HG03432 (cell line): ENCODE measurements at regions not wholly inside any gene's neighbourhood (a gene's known extent, or its start where the extent isn't known, plus 50 kb on each side); places are given as distances from the start of the nearest gene placed in this dataset.

ENCODE experiments used
- ATAC-seq: cut with Tn5 transposase; IDR thresholded peaks from one replicate; pipeline ENCODE4 v1.9.1; 2021; ENCODE audit warnings: mild to moderate bottlenecking, moderate library complexity; ENCODE audit not compliant: unreplicated experiment

DNA sequence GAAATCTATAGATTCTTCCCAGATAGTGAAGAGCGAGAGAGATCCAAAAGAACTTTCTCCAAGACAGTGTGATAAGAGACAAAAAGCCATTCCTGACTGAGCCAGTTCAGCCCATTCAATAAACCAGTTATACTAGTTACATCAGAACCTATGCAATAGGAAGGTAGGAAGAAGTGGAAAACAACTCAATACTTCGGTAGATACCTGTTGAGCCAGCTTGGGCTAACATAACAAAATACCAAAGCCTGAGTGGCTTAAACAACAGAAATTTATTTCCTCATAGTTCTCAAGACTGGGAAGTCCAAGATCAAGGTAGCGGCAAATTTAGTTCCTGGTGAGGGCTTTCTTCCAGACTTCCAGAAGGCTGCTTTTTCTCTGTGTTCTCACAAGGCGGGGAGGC, 214.5 kb upstream of the GRAMD2B start:
- ATAC-seq = no peak

DNA sequence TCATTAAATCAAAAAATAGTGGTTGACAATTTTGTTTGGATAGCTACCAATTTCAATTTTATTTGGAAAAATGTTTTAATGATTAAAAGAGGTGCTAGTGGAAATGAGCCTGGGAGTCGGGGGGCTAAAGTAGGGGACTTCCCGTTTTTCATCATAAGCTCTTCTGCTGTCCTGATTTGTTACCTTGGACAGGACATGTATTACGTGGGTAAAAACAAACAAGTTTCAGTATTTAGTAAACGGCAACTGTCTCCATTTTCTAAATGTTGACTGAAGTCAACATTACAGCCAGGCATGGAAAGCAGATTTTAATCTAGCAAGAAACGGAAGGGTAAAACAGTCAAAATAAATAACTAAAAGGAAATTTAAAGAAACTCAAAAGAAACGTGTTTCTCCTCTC, 212.3 kb upstream of the GRAMD2B start:
- ATAC-seq = no peak

- no peak for ATAC-seq
These were observed 203.6 kb upstream of the GRAMD2B start for GRCh38 chr5:126219616-126220015.

GRCh38 chr5:126220725-126221124, 202.5 kb upstream of the GRAMD2B start:
- no peak for ATAC-seq

DNA sequence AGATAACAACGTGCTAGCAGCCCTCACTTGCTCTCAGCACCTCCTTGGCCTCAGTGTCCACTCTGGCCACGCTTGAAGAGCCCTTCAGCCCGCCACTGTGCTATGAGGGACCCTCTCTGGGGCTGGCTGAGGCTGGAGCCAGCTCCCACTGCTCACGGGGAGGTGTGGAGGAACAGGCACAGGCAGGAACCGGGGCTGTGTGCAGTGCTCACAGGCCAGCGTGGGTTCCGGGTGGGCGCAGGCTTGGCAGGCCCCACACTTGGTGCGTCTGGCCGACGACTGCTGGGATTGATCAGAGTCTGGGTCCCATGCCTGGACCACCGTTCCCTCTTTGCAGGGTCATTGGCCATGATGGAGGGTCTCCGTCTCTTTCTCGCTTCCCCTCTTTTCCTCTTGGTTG, 194.3 kb upstream of the GRAMD2B start:
- no peak for ATAC-seq

GRCh38 chr5:126233256-126233655, 190.0 kb upstream of the GRAMD2B start:
- no peak for ATAC-seq

- ATAC-seq = no peak
These were observed 188.5 kb upstream of the GRAMD2B start for GRCh38 chr5:126234563-126235195.

GRCh38 chr5:126235628-126236027, 187.6 kb upstream of the GRAMD2B start:
- ATAC-seq = no peak

DNA sequence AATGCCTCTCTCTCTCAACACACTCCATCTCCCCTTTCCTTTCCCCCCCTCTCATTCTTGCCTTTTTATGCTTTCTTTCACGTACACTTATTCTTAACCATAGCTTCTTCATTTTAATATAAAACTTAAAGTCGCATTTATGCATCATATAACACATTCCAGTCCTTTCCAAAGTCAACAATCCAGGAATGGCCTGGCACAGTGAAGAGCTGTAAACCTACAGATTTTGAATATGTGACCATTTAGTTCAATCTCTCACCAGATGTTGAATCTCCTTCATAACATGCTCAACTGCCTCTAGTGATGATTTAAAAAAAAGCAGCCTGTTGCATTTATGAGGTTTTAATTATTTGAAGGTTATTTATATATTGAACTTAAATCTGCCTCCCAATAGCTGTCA, 186.2 kb upstream of the GRAMD2B start:
- no peak for ATAC-seq

DNA sequence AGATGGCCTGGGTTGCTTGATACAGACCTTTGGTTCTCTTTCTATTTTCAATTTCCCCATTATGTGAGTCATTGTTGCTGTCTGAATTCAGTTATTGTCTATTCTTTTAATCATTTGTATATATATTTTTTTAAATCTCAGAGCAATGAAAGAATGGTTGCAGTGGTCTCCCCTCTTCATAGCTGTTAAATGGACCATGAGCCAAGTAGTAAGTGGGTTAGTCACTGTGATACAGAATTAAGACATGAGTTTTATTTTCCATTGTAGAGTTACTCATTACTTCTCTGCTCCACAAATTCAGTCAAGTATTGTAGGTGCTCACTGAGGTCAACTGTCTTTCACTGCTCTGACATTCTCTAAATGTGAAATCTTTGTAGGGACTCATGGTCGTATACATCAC, 174.6 kb upstream of the GRAMD2B start:
- ATAC-seq = no peak

GRCh38 chr5:126251024-126251423, 172.2 kb upstream of the GRAMD2B start:
- no peak for ATAC-seq

DNA sequence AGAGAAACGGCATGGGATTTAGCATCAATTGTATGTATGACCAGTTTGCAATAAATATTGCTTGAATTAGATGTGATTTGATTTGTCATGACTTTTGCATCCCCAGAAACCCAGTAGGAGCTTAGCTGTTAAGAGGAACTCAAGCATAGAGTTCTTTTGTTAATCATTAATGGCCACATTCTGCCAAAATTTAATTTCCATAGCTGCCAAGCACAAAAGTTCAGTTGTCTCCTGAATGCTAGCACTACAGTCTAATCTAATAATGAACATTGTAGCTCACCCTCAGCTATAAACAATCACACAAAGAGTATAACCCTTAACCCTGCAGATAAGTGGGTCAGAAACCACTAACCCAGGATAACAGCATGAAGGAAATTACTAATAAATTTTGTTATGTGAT, 169.8 kb upstream of the GRAMD2B start:
- ATAC-seq = no peak

DNA sequence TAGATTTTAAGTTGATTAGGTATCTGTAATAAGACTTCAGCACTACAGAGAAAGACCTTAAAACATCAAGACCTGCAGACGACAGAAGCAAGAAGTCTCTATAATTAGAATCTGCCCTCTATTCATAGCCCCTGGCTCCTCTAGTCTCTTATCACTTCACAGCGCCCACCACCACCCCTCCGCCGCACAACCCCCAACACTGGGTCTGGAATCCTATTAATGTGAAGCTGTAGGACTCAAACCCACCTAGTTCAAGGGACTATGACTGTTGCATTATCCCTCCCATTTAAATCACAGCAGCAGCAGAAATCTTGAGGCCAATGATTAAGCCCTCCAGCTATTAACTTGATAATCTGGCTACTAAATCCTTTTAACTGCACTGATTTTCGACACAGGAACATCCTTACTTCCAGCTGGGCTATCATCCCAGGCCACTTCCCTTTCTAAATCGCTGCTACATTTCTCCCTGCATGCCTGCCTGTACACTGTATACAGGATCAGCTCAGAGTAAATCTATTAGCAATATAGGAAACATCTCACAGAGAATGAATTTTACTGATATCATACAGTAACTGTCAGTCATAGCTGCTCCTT, 159.5 kb upstream of the GRAMD2B start:
- no peak for ATAC-seq

- ATAC-seq = no peak
These were observed 157.3 kb upstream of the GRAMD2B start for GRCh38 chr5:126265917-126266316.

DNA sequence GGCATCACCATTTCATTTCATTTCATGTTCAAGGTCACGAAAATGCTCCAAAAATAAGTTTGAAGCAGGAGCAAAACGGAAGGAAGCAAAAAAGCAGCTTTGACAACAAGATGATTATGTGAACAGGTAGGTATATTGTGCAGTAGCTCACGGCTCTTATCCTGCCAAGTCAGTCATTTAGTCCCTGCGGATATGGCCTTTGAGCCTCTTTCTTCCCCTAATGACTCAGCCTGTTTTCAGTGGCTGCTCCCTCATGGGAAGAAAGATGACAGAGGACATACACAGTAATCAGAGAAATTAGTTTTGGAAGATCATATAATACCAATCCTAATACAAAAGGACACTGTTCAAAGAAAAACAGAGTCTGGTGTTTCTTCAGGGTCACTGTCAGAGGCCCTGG, 155.8 kb upstream of the GRAMD2B start:
- no peak for ATAC-seq

- no peak for ATAC-seq
These were observed 154.4 kb upstream of the GRAMD2B start for GRCh38 chr5:126268697-126269315.

DNA sequence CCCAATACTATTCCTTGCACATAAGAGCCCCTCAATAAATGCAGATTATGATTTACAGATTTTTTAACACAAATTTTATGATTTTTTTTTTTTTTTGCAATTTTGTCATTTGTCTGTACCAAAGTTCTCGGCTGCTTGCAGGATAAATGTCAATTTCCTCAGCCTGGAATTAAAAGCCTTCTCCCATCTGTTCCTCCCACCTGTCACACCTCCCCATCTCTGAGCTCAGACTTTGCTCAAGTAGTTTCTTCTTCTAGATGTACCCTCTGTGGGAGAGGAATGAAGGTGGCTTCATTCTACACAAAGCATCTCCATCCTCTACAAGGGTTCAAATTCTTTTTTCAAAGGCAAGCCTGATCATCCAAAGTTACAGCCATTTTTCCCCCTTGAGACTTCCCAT, 153.7 kb upstream of the GRAMD2B start:
- ATAC-seq = no peak

DNA sequence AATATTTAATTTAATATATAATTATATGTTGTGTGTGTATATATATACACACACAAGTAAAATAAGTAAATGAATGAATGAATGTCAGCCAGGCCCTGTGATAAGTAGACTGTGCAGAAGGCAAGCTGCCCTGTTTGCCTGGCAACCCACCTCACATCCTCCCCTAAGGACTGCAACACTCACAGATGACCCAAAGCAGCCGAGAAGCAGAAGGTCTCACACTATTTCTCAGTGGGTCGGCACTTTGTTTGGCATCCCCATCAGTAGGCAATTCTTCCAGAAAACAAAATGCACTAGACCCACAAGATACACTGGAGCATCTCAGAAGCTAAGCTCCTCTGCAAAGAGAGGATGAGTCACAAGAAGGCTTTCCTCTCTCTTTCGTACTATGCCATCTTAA, 152.1 kb upstream of the GRAMD2B start:
- ATAC-seq = no peak

DNA sequence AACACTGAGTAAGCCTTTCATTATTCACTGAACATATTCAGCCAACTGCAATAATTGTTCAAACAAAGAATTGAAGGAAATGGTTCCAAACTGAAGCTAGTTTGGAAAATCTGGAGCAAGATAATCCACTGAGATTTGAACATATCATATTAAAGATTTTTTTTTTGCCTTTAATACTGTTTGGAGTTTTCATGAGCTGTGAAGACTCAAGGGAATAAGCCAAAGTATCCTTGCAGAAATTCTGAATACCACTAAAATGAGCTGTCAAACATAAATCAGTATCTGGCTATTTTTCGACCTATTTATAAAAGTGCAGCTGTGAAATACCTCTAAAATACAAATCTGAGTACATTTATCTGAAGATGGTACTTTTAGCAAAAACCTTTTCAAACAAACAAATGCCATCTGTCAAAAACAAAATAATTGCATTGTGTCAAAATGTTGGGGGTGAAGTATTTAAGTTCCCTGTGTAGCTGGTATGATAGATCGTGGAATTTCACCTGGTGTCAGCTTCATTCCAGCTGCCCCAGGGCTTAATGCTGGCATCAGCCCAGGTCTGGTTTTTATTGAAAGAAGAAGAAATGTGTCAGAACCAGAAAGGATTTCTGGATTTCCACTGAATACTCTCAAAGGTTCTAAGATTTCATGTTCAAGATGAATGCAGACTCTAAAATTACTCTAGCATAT, 149.0 kb upstream of the GRAMD2B start:
- ATAC-seq = no peak

- no peak for ATAC-seq
These were observed 148.5 kb upstream of the GRAMD2B start for GRCh38 chr5:126274763-126275125.

GRCh38 chr5:126277762-126278161, 145.4 kb upstream of the GRAMD2B start:
- no peak for ATAC-seq

GRCh38 chr5:126280343-126280742, 142.9 kb upstream of the GRAMD2B start:
- no peak for ATAC-seq
